A673 (cell line): ENCODE measurements at regions not wholly inside any gene's neighbourhood (a gene's known extent, or its start where the extent isn't known, plus 50 kb on each side); places are given as distances from the start of the nearest gene placed in this dataset.

Source experiments
- BruUV-seq: library from RNA; stranded (reverse); fragments of 400-500 nt; replicated peaks from 2 replicates; lab custom pipeline; 2021; lab: Mats Ljungman, UMichigan
- CTCF ChIA-PET: fragments of 300-600 bp; sonication (Branson Sonifier 250); formaldehyde crosslinking; loops from one replicate; lab custom pipeline; 2022; ENCODE audit warnings: antibody characterized with exemption; lab: Charles Lee
- POLR2A ChIA-PET: fragments of 300-600 bp; sonication (Branson Sonifier 250); formaldehyde crosslinking; loops from one replicate; lab custom pipeline; 2022; ENCODE audit warnings: antibody characterized with exemption; ENCODE audit not compliant: low non-redundant PET; lab: Charles Lee
- DNase-seq: peaks from one replicate; pipeline ENCODE4 v3.0.0-alpha.2; 2015; ENCODE audit warnings: low spot score
- H3K27ac ChIP-seq: fragments of 200-600 bp; sonication (generic); 2 replicates; pipeline ENCODE4 v1.5.1; 2016; ENCODE audit warnings: mixed run types, low read depth, mild to moderate bottlenecking, mixed read lengths, antibody characterized with exemption, low read length; ENCODE audit not compliant: poor library complexity, severe bottlenecking
- H3K27me3 ChIP-seq: fragments of 200-600 bp; sonication (generic); replicated peaks from 2 replicates; pipeline ENCODE4 v1.6.1; 2017; ENCODE audit warnings: mixed run types, low read depth, mild to moderate bottlenecking, mixed read lengths, antibody characterized with exemption, low read length; ENCODE audit not compliant: insufficient read depth, poor library complexity
- H3K36me3 ChIP-seq: fragments of 200-600 bp; sonication (generic); 2 replicates; pipeline ENCODE4 v1.6.1; 2016; ENCODE audit warnings: mixed run types, mild to moderate bottlenecking, mixed read lengths, antibody characterized with exemption, low read length; ENCODE audit not compliant: insufficient read depth, poor library complexity, severe bottlenecking
- H3K4me1 ChIP-seq: fragments of 200-600 bp; sonication (generic); 2 replicates; pipeline ENCODE4 v1.6.1; 2017; ENCODE audit warnings: mixed run types, mild to moderate bottlenecking, mixed read lengths, antibody characterized with exemption, low read length; ENCODE audit not compliant: insufficient read depth, poor library complexity, severe bottlenecking
- H3K4me3 ChIP-seq: fragments of 200-600 bp; sonication (generic); 2 replicates; pipeline ENCODE4 v1.5.1; 2016; ENCODE audit warnings: low read depth, mixed run types, mild to moderate bottlenecking, mixed read lengths, low read length; ENCODE audit not compliant: poor library complexity, severe bottlenecking
- H3K9me3 ChIP-seq: fragments of 200-600 bp; sonication (generic); 2 replicates; pipeline ENCODE4 v1.6.1; 2016; ENCODE audit warnings: mixed run types, low read depth, mild to moderate bottlenecking, mixed read lengths, antibody characterized with exemption, low read length; ENCODE audit not compliant: poor library complexity, severe bottlenecking
- CTCF ChIP-seq: fragments of 300-800, 200-600 bp; sonication (generic); conservative IDR thresholded peaks from 2 replicates; pipeline ENCODE4 v1.5.1; 2017; ENCODE audit warnings: low read depth, mild to moderate bottlenecking, antibody characterized with exemption, low read length, moderate library complexity, mixed read lengths
- EZH2 ChIP-seq: fragments of 200-600 bp; sonication (generic); IDR thresholded peaks from 2 replicates; pipeline ENCODE4 v1.6.1; 2017; ENCODE audit warnings: borderline replicate concordance, low read depth, mild to moderate bottlenecking, mixed read lengths, antibody characterized with exemption, low read length; ENCODE audit not compliant: poor library complexity, severe bottlenecking
- intact Hi-C: fragments of 100-400 bp; cut with micrococcal nuclease; formaldehyde crosslinking; loops from one replicate; pipeline ENCODE4 v1.10.0; 2022; ENCODE audit not compliant: unreplicated experiment

DNA sequence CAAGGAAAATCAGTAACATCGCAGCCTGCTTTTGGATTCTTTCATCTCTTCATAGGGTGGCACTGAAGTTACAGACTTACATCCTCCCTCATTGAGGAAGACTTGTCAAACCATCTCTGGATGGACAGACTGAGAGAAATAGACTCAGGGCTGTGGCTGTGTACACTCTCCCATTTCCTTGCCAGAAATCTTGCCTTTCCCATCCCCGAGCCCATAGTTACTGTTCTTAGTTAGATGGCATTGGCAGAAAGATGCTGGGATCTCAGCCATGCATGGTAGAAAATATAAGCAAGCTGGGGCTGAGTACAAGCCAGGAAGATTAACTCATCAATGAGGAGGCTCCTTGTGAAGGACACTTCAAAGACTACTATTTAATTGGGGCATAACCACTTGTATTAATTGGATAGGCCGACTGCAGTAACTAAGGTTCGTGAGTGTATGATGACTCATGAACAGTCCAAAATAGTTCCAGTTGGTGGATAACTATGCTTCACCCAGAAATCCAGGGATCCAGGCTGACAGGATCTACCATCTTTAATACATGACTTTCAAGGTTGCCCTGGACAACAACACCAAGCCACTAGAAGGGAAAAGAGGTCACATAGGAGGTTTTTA, 137.9 kb downstream of the TMEM38B start:
- no peaks in the 10 kb centered on the region for H3K36me3 ChIP-seq
- no peak for DNase-seq
- no peaks in the 10 kb centered on the region for H3K27me3 ChIP-seq
- intact Hi-C loops = no loop called here
- H3K4me3 ChIP-seq = no peak overlapping the region
- no peak for TF ChIP-seq CTCF
- no peak for TF ChIP-seq EZH2
- no peaks in the 10 kb centered on the region for H3K9me3 ChIP-seq
- H3K27ac ChIP-seq = no peak overlapping the region
- no peaks in the 10 kb centered on the region for H3K4me1 ChIP-seq
- ChIA-PET CTCF (no interaction called here), POLR2A (no interaction called here)
- no TSS peak for BruUV-seq

DNA sequence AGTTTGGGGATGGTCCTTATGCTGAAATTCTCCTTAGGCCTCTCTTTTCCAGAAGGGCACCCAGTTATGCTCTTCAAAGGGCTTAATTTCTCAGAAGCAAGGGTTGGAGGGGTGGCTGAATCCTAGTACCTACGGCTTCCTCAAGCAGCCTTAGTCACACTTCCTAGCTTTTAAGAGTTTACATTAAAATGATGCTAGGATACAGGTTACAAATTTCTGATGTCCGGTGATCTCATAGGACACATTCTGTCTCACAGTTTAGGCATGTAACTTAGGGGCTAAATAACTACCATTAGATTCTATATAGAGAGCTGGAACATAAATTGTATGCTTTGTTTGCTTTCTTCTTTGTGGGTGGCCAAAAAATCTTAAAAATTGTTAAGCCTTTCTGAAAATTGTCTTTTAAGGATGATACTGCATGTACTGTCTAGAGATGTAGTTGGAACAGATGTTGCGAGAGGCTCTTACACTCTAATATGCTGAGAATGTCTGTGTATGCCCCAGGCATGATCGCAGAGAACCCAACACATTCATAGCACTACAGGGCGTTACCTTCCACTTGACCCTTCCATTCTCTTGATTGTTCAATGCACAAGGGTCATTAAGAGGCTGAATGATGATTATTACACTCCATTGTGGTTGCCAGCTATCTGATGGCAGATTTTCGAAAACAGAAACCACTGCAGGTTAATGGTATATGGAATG, 139.1 kb downstream of the TMEM38B start:
- Histone ChIP-seq H3K4me3 (no peak overlapping the region), H3K36me3 (no peaks in the 10 kb centered on the region), H3K9me3 (no peaks in the 10 kb centered on the region), H3K27me3 (no peaks in the 10 kb centered on the region), H3K27ac (no peak overlapping the region), H3K4me1 (no peaks in the 10 kb centered on the region)
- TF ChIP-seq CTCF (no peak), EZH2 (no peak)
- BruUV-seq = no TSS peak
- ChIA-PET POLR2A (no interaction called here), CTCF (no interaction called here)
- no peak for DNase-seq
- intact Hi-C loops = no loop called here

GRCh38 chr9:105834404-105834803, 140.1 kb downstream of the TMEM38B start:
- TF ChIP-seq CTCF = no peak
- TF ChIP-seq EZH2 = no peak
- no peak overlapping the region for H3K27ac ChIP-seq
- ChIA-PET CTCF (no interaction called here), POLR2A (no interaction called here)
- intact Hi-C loops = no loop called here
- DNase-seq = no peak
- H3K9me3 ChIP-seq = no peaks in the 10 kb centered on the region
- BruUV-seq = no TSS peak
- no peaks in the 10 kb centered on the region for H3K4me1 ChIP-seq
- H3K4me3 ChIP-seq = no peak overlapping the region
- H3K36me3 ChIP-seq = no peaks in the 10 kb centered on the region
- no peaks in the 10 kb centered on the region for H3K27me3 ChIP-seq
